Muscle of leg (tissue), 3 donors: ENCODE measurements at regions not wholly inside any gene's neighbourhood (a gene's known extent, or its start where the extent isn't known, plus 50 kb on each side); places are given as distances from the start of the nearest gene placed in this dataset.

Source experiments
- DNase-seq: peaks from one replicate; pipeline ENCODE4 v3.0.0; 2013
- H3K27ac ChIP-seq: one replicate; pipeline ENCODE4 v1.5.1; 2013; ENCODE audit warnings: mild to moderate bottlenecking, low read length, control low read depth
- H3K27me3 ChIP-seq: one replicate; pipeline ENCODE4 v1.6.1; 2013; ENCODE audit warnings: low read length; ENCODE audit not compliant: control insufficient read depth, insufficient read depth
- H3K36me3 ChIP-seq: one replicate; pipeline ENCODE4 v1.6.1; 2013; ENCODE audit warnings: low read length; ENCODE audit not compliant: control insufficient read depth, insufficient read depth
- H3K4me1 ChIP-seq: one replicate; pipeline ENCODE4 v1.6.1; 2013; ENCODE audit warnings: low read length; ENCODE audit not compliant: control insufficient read depth, insufficient read depth
- H3K4me3 ChIP-seq: one replicate; pipeline ENCODE4 v1.5.1; 2013; ENCODE audit warnings: low read length, control low read depth
- H3K9me3 ChIP-seq: replicated peaks from 2 replicates; pipeline ENCODE4 v1.6.1; 2013; ENCODE audit warnings: low read depth, low read length; ENCODE audit not compliant: control insufficient read depth
- WGBS: methylation state at CpG from one replicate; pipeline ENCODE4 v1.1.5; 2013; ENCODE audit warnings: missing lambda C conversion rate; ENCODE audit not compliant: insufficient coverage; 5-methylcytosine and 5-hydroxymethylcytosine counted together

- Histone ChIP-seq H3K27ac (no peak overlapping the region), H3K4me3 (no peak overlapping the region), H3K4me1 (no peaks in the 10 kb centered on the region), H3K9me3 (no peaks in the 10 kb centered on the region), H3K36me3 (no peaks in the 10 kb centered on the region), H3K27me3 (no peaks in the 10 kb centered on the region)
- WGBS: no CpG with 5 or more reads among the region's 1 CpG
- DNase-seq: no peak
These were observed 544.7 kb downstream of the ZEB2 start for GRCh38 chr2:143975216-143975615.

DNA sequence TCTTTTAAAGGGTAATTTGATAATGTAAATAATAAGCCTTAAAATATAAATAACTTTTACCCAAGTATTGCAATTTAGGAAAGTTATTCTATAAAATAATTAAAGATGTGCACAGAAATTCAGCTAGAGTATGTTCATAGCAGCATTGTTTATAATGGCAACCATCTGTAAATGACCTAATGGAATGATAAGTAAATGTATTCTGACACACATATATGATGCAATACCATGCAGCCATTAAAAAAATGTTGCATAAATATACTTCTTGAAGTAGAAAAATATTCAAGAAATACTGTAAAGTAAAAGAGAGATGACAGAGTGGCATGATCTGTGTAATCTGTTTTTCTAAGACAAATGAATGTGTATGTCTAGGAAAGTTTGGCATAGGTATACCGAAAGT is 545.7 kb downstream of the ZEB2 start:
- Histone ChIP-seq H3K4me3 (no peak overlapping the region), H3K9me3 (no peaks in the 10 kb centered on the region), H3K27ac (no peak overlapping the region), H3K27me3 (no peaks in the 10 kb centered on the region), H3K4me1 (no peaks in the 10 kb centered on the region), H3K36me3 (no peaks in the 10 kb centered on the region)
- no peak for DNase-seq
- no CpG with 5 or more reads among the region's 1 CpG for WGBS

DNA sequence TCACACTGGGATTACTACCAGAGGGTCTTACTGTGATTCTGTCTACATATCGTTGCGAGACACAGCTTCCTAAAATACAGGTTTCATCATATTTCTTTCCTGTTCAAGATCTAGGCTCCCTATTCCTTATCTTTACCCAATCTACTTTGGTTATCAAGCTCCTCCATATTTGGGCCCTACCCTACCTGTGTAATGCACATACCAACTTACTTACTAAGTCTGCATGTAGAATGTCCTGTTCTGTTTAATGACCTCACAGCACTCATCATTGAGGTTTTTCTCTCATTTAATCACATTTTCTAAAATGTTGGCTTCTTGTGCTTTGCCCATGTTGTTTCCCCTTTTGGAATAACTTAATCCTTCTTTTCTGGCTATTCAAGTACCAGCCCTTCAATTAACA is 551.1 kb downstream of the ZEB2 start:
- no peaks in the 10 kb centered on the region for H3K4me1 ChIP-seq
- H3K27me3 ChIP-seq: no peaks in the 10 kb centered on the region
- H3K36me3 ChIP-seq: peaks cover 2% of the 10 kb centered on the region
- DNase-seq: no peak
- WGBS: 100% methylated on average over 2 of the region's 2 CpGs
- H3K9me3 ChIP-seq: no peaks in the 10 kb centered on the region
- H3K4me3 ChIP-seq: no peak overlapping the region
- no peak overlapping the region for H3K27ac ChIP-seq

- Histone ChIP-seq H3K9me3 (no peaks in the 10 kb centered on the region), H3K36me3 (peaks cover 2% of the 10 kb centered on the region), H3K4me1 (no peaks in the 10 kb centered on the region), H3K27ac (no peak overlapping the region), H3K27me3 (no peaks in the 10 kb centered on the region), H3K4me3 (no peak overlapping the region)
- WGBS: 85% methylated on average over 2 of the region's 4 CpGs
- DNase-seq: no peak
These were observed 551.6 kb downstream of the ZEB2 start for GRCh38 chr2:143968360-143968759.

DNA sequence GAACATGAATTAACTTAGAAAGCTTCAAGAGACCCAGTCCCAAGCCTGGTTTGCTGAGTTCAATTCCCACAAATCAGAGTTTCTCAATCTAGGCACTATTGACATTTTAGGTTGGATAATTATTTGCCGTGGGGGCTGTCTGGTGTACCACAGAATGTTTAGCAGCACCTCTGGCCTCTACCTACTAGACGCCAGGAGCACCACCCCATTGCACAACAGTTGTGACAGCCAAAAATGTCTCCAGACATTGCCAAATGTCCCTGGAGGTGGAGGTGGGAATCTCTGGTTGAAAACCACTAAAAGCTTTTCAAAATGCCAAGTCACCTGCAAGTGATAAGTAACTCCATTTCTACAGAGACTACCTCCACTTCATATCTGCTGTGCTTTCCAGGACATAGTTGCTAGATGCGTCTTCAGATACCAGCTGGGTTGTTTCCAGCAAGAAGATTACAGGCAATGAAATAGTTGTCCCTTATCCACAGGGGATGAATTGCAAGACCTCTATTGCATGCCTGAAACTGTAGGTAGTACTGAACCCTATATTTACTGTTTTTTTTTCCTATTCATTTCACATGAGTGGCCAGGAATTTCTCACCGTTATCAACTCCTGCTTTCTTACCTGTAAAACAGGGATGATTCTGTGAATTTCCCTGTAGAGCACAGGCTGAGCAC is 554.3 kb downstream of the ZEB2 start:
- Histone ChIP-seq H3K9me3 (no peaks in the 10 kb centered on the region), H3K27ac (no peak overlapping the region), H3K36me3 (peaks cover 2% of the 10 kb centered on the region), H3K4me1 (no peaks in the 10 kb centered on the region), H3K4me3 (no peak overlapping the region), H3K27me3 (no peaks in the 10 kb centered on the region)
- no peak for DNase-seq
- no CpG with 5 or more reads among the region's 4 CpGs for WGBS

- Histone ChIP-seq H3K9me3 (no peaks in the 10 kb centered on the region), H3K27ac (no peak overlapping the region), H3K27me3 (no peaks in the 10 kb centered on the region), H3K4me1 (no peaks in the 10 kb centered on the region), H3K4me3 (no peak overlapping the region), H3K36me3 (peaks cover 2% of the 10 kb centered on the region)
- DNase-seq: no peak
- no CpG with 5 or more reads among the region's 1 CpG for WGBS
These were observed 555.0 kb downstream of the ZEB2 start for GRCh38 chr2:143964891-143965290.

DNA sequence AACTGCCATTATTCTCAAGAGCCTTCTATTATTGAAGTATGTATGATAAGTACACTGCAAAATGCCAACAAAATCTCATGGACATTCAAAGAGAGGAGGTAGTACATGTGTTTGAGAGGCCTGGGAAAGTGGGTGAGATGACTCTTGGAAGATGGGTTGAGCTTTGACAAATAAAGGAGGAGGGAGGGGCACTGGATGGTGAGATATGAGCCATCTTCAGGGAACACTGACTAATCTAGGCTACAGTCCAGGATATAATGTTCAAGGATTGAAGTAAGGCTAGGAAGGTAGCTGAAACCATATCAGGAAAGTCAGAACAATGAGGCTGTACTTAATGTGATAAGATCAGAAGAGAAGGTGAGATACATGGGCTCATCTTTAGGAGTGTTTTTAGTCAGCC is 559.7 kb downstream of the ZEB2 start:
- Histone ChIP-seq H3K27ac (no peak overlapping the region), H3K4me3 (no peak overlapping the region), H3K4me1 (no peaks in the 10 kb centered on the region), H3K36me3 (no peaks in the 10 kb centered on the region), H3K27me3 (no peaks in the 10 kb centered on the region), H3K9me3 (no peaks in the 10 kb centered on the region)
- DNase-seq: no peak

DNA sequence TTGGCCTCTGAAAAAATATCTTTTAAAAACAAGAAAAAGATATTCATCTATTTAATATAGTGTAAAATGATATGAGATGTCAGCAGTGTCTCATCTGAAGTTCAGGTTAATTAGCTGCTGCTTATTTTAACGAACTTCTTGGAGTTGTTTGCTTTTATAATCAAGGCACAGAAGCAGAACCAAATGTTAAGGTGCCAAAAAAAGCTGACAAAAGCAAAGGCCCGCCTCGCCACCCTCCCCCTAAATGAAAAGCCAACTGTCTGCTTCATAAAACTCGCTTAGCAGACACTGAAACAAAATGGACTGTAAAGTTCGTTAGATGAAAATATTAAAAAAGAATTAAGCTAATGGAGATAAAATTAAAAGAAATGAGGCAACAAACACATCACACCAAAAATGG is 562.6 kb downstream of the ZEB2 start:
- DNase-seq: no peak
- Histone ChIP-seq H3K27me3 (no peaks in the 10 kb centered on the region), H3K4me3 (no peak overlapping the region), H3K4me1 (no peaks in the 10 kb centered on the region), H3K27ac (no peak overlapping the region), H3K36me3 (no peaks in the 10 kb centered on the region), H3K9me3 (no peaks in the 10 kb centered on the region)
- WGBS: no CpG with 5 or more reads among the region's 5 CpGs

GRCh38 chr2:143955401-143956065 is 564.4 kb downstream of the ZEB2 start:
- peak overlapping the region; percentile 68 for H3K27ac ChIP-seq
- DNase-seq: peak; percentile 40
- no peak overlapping the region for H3K4me3 ChIP-seq
- no peaks in the 10 kb centered on the region for H3K36me3 ChIP-seq
- H3K9me3 ChIP-seq: no peaks in the 10 kb centered on the region
- WGBS: no CpG with 5 or more reads among the region's 2 CpGs
- H3K4me1 ChIP-seq: no peaks in the 10 kb centered on the region
- H3K27me3 ChIP-seq: no peaks in the 10 kb centered on the region

- no peak for DNase-seq
- Histone ChIP-seq H3K27me3 (no peaks in the 10 kb centered on the region), H3K9me3 (no peaks in the 10 kb centered on the region), H3K36me3 (no peaks in the 10 kb centered on the region), H3K27ac (peak overlapping the region; percentile 43), H3K4me1 (no peaks in the 10 kb centered on the region), H3K4me3 (no peak overlapping the region)
- no CpG with 5 or more reads among the region's 2 CpGs for WGBS
These were observed 565.1 kb downstream of the ZEB2 start for GRCh38 chr2:143954844-143955243.

GRCh38 chr2:143954186-143954585 is 565.7 kb downstream of the ZEB2 start:
- peak; percentile 42 for DNase-seq
- no CpG with 5 or more reads among the region's 4 CpGs for WGBS
- Histone ChIP-seq H3K27ac (no peak overlapping the region), H3K27me3 (no peaks in the 10 kb centered on the region), H3K36me3 (no peaks in the 10 kb centered on the region), H3K9me3 (no peaks in the 10 kb centered on the region), H3K4me1 (no peaks in the 10 kb centered on the region), H3K4me3 (no peak overlapping the region)
